Left lung (tissue), 4 donors: ENCODE measurements at regions not wholly inside any gene's neighbourhood (a gene's known extent, or its start where the extent isn't known, plus 50 kb on each side); places are given as distances from the start of the nearest gene placed in this dataset.

Experiments
- ATAC-seq: fragments of 200-7000 bp; cut with Tn5 transposase; one replicate; pipeline ENCODE4 v1.9.1; 2020; ENCODE audit warnings: moderate library complexity
- DNase-seq, 4 donors: peaks; one replicate each; pipeline ENCODE4 v3.0.0-alpha.2; 2013 to 2020
- H3K27ac ChIP-seq, 2 donors: fragments of 200-600 bp; sonication (generic) in 1 of 2; one replicate each; pipeline versions ENCODE4 v1.5.0 to v1.8.0; 2020 to 2021
- H3K27me3 ChIP-seq, 2 donors: fragments of 200-600 bp; sonication (generic) in 1 of 2; one replicate each; pipeline versions ENCODE4 v1.5.0 to v1.8.0; 2020 to 2021
- H3K36me3 ChIP-seq, 2 donors: fragments of 200-600 bp; sonication (generic) in 1 of 2; one replicate each; pipeline versions ENCODE4 v1.5.0 to v1.8.0; 2020 to 2021
- H3K4me1 ChIP-seq, 2 donors: fragments of 200-600 bp; one replicate each; pipeline ENCODE4 v1.8.0; 2021
- H3K4me3 ChIP-seq, 2 donors: fragments of 200-600 bp; sonication (generic) in 1 of 2; one replicate each; pipeline versions ENCODE4 v1.5.0 to v1.8.0; 2020 to 2021; ENCODE audit warnings: mild to moderate bottlenecking in 1 of 2
- H3K9me3 ChIP-seq, 2 donors: fragments of 200-600 bp; sonication (generic) in 1 of 2; one replicate each; pipeline versions ENCODE4 v1.5.0 to v1.8.0; 2020 to 2021
- intact Hi-C, 2 donors: fragments of 100-400 bp; cut with DNase I; formaldehyde crosslinking; loops; one replicate each; pipeline versions ENCODE4 v1.11.2 to v1.14.2; 2022
- TF ChIP-seq, protein P1 (sequence below), 2 donors: fragments of 200-600 bp; sonication (generic) in 1 of 2; IDR thresholded peaks; one replicate each; pipeline versions ENCODE4 v1.5.0 to v1.8.0; 2021; ENCODE audit warnings: antibody characterized with exemption in 2 of 2
- donor health status: DM: no; HTN: yes; CAD: no.
- donor health status: DM: no; HTN: no; CAD: no.

DNA sequence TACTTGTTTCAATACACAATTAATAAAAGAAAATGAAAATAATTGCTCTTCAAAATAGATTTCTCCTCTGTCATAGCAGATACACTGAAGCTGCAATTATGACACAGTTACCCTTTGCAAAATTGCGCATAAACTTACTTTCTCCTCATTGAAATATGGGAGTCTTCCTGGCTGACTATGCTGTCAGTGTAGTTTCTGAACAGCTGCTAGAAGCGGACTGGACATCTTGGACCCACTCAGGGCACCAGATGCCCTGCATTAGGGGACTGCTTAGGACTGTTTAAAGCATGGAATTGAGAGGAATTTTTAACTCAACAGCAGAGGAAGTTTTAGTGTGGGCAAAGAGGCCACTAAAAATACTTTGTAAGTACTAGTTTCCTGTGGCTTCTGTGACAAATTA, 454.9 kb downstream of the ATP23 start:
- Histone ChIP-seq H3K4me3 (no peak overlapping the region), H3K36me3 (no peaks in the 10 kb centered on the region), H3K27ac (no peak overlapping the region), H3K9me3 (peaks cover 0 to 5% of the 10 kb centered on the region in 2 donors), H3K27me3 (no peaks in the 10 kb centered on the region), H3K4me1 (no peaks in the 10 kb centered on the region)
- intact Hi-C loops, result no loop called here
- TF ChIP-seq, protein P1, sequence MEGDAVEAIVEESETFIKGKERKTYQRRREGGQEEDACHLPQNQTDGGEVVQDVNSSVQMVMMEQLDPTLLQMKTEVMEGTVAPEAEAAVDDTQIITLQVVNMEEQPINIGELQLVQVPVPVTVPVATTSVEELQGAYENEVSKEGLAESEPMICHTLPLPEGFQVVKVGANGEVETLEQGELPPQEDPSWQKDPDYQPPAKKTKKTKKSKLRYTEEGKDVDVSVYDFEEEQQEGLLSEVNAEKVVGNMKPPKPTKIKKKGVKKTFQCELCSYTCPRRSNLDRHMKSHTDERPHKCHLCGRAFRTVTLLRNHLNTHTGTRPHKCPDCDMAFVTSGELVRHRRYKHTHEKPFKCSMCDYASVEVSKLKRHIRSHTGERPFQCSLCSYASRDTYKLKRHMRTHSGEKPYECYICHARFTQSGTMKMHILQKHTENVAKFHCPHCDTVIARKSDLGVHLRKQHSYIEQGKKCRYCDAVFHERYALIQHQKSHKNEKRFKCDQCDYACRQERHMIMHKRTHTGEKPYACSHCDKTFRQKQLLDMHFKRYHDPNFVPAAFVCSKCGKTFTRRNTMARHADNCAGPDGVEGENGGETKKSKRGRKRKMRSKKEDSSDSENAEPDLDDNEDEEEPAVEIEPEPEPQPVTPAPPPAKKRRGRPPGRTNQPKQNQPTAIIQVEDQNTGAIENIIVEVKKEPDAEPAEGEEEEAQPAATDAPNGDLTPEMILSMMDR (IDR thresholded peaks at IDR 0.05), result no peak
- ATAC-seq, result no peak
- no peak for DNase-seq

DNA sequence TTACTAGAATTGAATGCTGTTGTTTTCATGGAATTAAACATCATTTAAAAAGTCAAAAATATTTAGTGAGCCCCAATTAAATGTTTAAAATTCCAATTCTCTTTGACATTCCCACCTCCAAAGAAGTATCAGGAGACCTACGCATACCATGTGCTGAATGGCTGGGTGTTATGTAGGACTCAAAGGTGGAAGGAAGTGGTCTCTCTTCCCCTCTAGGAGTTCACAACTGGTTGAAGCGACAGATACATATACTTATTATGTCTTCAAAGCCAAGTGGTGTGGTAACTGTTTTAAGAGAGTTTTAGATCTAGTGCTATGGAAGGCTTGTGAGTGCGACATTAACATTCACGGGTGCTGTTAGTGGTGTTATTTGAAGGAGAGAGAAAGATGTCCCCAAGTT, 464.0 kb downstream of the ATP23 start:
- no peaks in the 10 kb centered on the region for H3K36me3 ChIP-seq
- ATAC-seq (no peak), DNase-seq (no peak)
- intact Hi-C loops, result no loop called here
- no peak overlapping the region for H3K4me3 ChIP-seq
- H3K4me1 ChIP-seq, result no peaks in the 10 kb centered on the region
- H3K9me3 ChIP-seq, result peaks cover 0 to 8% of the 10 kb centered on the region in 2 donors
- no peak overlapping the region for H3K27ac ChIP-seq
- TF ChIP-seq, protein P1 (IDR thresholded peaks at IDR 0.05), result no peak
- no peaks in the 10 kb centered on the region for H3K27me3 ChIP-seq

DNA sequence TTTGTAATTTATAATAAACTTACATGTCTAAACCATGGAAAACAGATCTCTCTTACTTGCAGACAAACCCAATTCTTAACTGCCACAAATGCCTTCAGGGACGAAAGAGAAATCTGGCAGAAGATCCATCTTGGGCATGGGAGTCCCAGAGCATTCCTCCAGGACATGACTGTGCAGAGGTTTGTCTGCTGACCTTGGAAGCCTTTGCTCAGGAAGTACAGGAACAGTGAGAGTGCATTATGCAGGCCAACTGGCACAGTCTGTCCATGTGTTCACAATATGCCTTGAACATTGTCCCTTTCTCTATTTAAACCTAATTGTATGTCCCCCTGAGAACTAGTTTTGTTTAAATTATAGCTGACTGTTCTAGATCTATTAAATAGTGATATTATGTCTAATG, 467.1 kb downstream of the ATP23 start:
- ATAC-seq (no peak), DNase-seq (no peak)
- Histone ChIP-seq H3K36me3 (no peaks in the 10 kb centered on the region), H3K27me3 (no peaks in the 10 kb centered on the region), H3K4me3 (no peak overlapping the region), H3K9me3 (no peaks in the 10 kb centered on the region), H3K4me1 (no peaks in the 10 kb centered on the region), H3K27ac (no peak overlapping the region)
- TF ChIP-seq, protein P1 (IDR thresholded peaks at IDR 0.05), result no peak
- intact Hi-C loops, result no loop called here

DNA sequence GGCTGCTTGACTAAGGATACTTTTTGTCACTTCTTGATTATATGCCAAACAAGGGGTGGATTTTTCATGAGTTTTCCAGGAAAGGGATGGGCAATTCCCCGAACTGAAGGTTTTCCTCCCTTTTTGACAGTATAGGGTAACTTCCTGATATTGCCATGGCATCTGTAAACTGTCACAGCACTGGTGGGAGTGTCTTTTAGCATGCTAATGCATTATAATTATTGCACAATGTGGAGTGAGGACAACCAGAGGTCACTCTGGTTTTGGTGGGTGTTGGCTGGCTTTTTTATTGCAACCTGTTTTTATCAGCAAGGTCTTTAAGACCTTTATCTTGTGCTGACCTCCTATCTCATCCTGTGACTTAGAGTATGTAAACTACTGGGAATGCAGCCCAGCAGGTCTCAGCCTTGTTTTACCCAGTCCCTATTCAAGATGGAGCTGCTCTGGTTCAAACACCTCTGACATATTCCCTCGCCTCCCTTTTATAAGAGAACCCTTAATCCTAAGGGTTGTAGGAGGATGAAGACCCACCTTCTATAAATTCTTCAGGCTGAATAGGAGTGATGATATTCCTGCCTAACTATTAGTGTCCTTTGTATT, 471.2 kb downstream of the ATP23 start:
- Histone ChIP-seq H3K9me3 (no peaks in the 10 kb centered on the region), H3K4me3 (no peak overlapping the region), H3K4me1 (no peaks in the 10 kb centered on the region), H3K27ac (no peak overlapping the region), H3K27me3 (no peaks in the 10 kb centered on the region), H3K36me3 (no peaks in the 10 kb centered on the region)
- intact Hi-C loops, result no loop called here
- ATAC-seq (no peak), DNase-seq (no peak)
- TF ChIP-seq, protein P1 (IDR thresholded peaks at IDR 0.05), result no peak

DNA sequence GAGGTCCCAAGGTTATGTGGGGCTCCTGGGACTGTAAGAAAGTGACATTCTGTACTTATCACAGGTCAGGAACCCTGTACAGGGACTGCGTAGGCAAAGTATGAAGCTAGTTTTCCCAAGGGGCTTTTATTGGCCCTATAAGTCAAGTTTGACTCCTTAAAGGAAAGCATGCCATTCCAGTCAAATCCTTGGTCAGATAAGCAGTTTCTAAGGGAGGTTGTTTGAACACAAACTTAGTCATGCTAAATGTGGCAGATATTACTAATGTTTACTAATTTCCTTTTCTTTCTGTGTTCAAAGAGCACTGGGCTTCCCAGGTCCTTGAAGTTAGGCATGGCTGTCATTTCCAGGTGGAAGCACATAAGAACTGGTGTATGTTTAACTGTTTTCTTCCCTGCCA, 472.4 kb downstream of the ATP23 start:
- H3K36me3 ChIP-seq, result no peaks in the 10 kb centered on the region
- DNase-seq (no peak), ATAC-seq (peak; percentile 59)
- intact Hi-C loops, result no loop called here
- peak overlapping the region; percentile 34 to 36 for H3K27ac ChIP-seq
- no peaks in the 10 kb centered on the region for H3K4me1 ChIP-seq
- H3K27me3 ChIP-seq, result no peaks in the 10 kb centered on the region
- no peaks in the 10 kb centered on the region for H3K9me3 ChIP-seq
- no peak overlapping the region for H3K4me3 ChIP-seq
- TF ChIP-seq, protein P1 (IDR thresholded peaks at IDR 0.05), result no peak
